ENCODE measurements at regions not wholly inside any gene's neighbourhood (a gene's known extent, or its start where the extent isn't known, plus 50 kb on each side); places are given as distances from the start of the nearest gene placed in this dataset.
A peak's percentile ranks its signal among the peaks of the same experiment; 100 is the strongest.

GRCh38 chr1:181359012-181359411 lies 124.3 kb upstream of the CACNA1E start:
- Histone ChIP-seq H3K9me3 (ENCODE audit: severe bottlenecking) (no peaks in the 10 kb centered on the region), H3K4me3 (ENCODE audit: severe bottlenecking) (no peak overlapping the region), H3K36me3 (ENCODE audit: low read depth) (no peaks in the 10 kb centered on the region), H3K27ac (ENCODE audit: poor library complexity, severe bottlenecking) (no peak overlapping the region), H3K27me3 (ENCODE audit: insufficient read depth, poor library complexity, severe bottlenecking) (no peaks in the 10 kb centered on the region), H3K4me1 (ENCODE audit: insufficient read depth, poor library complexity, severe bottlenecking) (no peaks in the 10 kb centered on the region)
- DNase-seq (ENCODE audit: low spot score) (no peak), ATAC-seq (ENCODE audit: low read depth) (no peak)
- TF ChIP-seq CTCF (IDR thresholded peaks at IDR 0.05; ENCODE audit: poor library complexity, severe bottlenecking), result no peak

GRCh38 chr1:181364801-181365200 lies 118.5 kb upstream of the CACNA1E start:
- H3K4me1 ChIP-seq (ENCODE audit: insufficient read depth, poor library complexity, severe bottlenecking), result no peaks in the 10 kb centered on the region
- H3K27ac ChIP-seq (ENCODE audit: poor library complexity, severe bottlenecking), result no peak overlapping the region
- ATAC-seq (ENCODE audit: low read depth) (no peak), DNase-seq (ENCODE audit: low spot score) (no peak)
- no peak overlapping the region for H3K4me3 ChIP-seq (ENCODE audit: severe bottlenecking)
- H3K9me3 ChIP-seq (ENCODE audit: severe bottlenecking), result peaks cover 2% of the 10 kb centered on the region
- H3K36me3 ChIP-seq (ENCODE audit: low read depth), result no peaks in the 10 kb centered on the region
- H3K27me3 ChIP-seq (ENCODE audit: insufficient read depth, poor library complexity, severe bottlenecking), result no peaks in the 10 kb centered on the region
- TF ChIP-seq CTCF (IDR thresholded peaks at IDR 0.05; ENCODE audit: poor library complexity, severe bottlenecking), result no peak

DNA sequence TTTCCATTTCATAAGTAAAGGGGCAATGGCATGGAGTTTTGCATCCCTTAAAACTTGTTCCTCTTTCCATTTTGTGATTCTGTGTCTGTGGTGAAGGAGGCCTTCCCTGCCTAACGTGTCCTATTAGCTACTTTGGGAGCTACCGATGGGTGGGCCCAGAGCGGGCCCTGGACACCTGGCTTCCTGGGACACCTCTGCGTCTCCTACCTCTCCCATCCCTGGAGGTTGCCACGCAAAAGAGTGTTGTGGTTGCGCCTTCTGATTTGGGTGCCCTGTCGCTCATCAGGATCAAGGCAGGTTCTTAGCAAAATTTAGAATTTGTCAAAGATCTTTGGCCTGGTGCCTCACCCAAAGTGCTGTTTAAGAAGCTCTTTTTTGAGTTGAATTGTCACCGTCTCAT lies 116.4 kb upstream of the CACNA1E start:
- DNase-seq (ENCODE audit: low spot score), result no peak
- H3K27me3 ChIP-seq (ENCODE audit: insufficient read depth, poor library complexity, severe bottlenecking), result no peaks in the 10 kb centered on the region
- H3K4me1 ChIP-seq (ENCODE audit: insufficient read depth, poor library complexity, severe bottlenecking), result no peaks in the 10 kb centered on the region
- no peak for TF ChIP-seq CTCF (IDR thresholded peaks at IDR 0.05; ENCODE audit: poor library complexity, severe bottlenecking)
- H3K36me3 ChIP-seq (ENCODE audit: low read depth), result no peaks in the 10 kb centered on the region
- H3K9me3 ChIP-seq (ENCODE audit: severe bottlenecking), result peaks cover 2% of the 10 kb centered on the region
- no peak overlapping the region for H3K27ac ChIP-seq (ENCODE audit: poor library complexity, severe bottlenecking)
- ATAC-seq (ENCODE audit: low read depth), result no peak
- H3K4me3 ChIP-seq (ENCODE audit: severe bottlenecking), result no peak overlapping the region

- no peaks in the 10 kb centered on the region for H3K36me3 ChIP-seq (ENCODE audit: low read depth)
- no peak for DNase-seq (ENCODE audit: low spot score)
- no peaks in the 10 kb centered on the region for H3K27me3 ChIP-seq (ENCODE audit: insufficient read depth, poor library complexity, severe bottlenecking)
- no peak overlapping the region for H3K27ac ChIP-seq (ENCODE audit: poor library complexity, severe bottlenecking)
- no peak overlapping the region for H3K4me3 ChIP-seq (ENCODE audit: severe bottlenecking)
- peaks cover 4% of the 10 kb centered on the region for H3K9me3 ChIP-seq (ENCODE audit: severe bottlenecking)
- TF ChIP-seq CTCF (IDR thresholded peaks at IDR 0.05; ENCODE audit: poor library complexity, severe bottlenecking), result no peak
- H3K4me1 ChIP-seq (ENCODE audit: insufficient read depth, poor library complexity, severe bottlenecking), result no peaks in the 10 kb centered on the region
- ATAC-seq (ENCODE audit: low read depth), result no peak
Measured at GRCh38 chr1:181369416-181369815, 113.9 kb upstream of the CACNA1E start.

DNA sequence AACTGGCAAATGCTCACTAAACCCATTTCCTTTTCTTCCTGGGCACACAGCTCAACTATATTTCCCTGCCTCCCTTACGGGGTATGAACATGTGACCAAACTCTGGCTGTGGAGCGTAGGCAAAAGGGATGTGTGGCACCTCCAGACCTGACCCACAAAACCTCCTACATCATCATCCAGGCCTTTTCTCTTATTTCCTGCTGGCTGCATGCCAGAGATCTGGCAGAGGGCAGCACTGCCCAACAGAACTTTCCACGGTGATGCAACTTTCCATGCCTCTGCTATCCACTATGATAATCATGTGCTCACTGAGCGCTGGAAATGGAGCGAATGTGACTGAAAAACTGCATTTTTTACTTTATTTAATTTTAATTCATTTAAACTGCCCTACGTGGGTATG lies 99.6 kb upstream of the CACNA1E start:
- Histone ChIP-seq H3K36me3 (ENCODE audit: low read depth) (no peaks in the 10 kb centered on the region), H3K27me3 (ENCODE audit: insufficient read depth, poor library complexity, severe bottlenecking) (peaks cover 5% of the 10 kb centered on the region), H3K27ac (ENCODE audit: poor library complexity, severe bottlenecking) (no peak overlapping the region), H3K4me1 (ENCODE audit: insufficient read depth, poor library complexity, severe bottlenecking) (no peaks in the 10 kb centered on the region), H3K9me3 (ENCODE audit: severe bottlenecking) (no peaks in the 10 kb centered on the region), H3K4me3 (ENCODE audit: severe bottlenecking) (no peak overlapping the region)
- ATAC-seq (ENCODE audit: low read depth) (peak; percentile 35; the same call in 2 of the 3 replicates), DNase-seq (ENCODE audit: low spot score) (no peak)
- TF ChIP-seq CTCF (IDR thresholded peaks at IDR 0.05; ENCODE audit: poor library complexity, severe bottlenecking), result no peak
